Osteoblast (primary cell): ENCODE measurements at regions not wholly inside any gene's neighbourhood (a gene's known extent, or its start where the extent isn't known, plus 50 kb on each side); places are given as distances from the start of the nearest gene placed in this dataset.

Experiments
- DNase-seq: peaks from one replicate; pipeline ENCODE4 v3.0.0; 2011; ENCODE audit warnings: low spot score, mixed read lengths; ENCODE audit not compliant: insufficient read length; ENCODE audit errors: missing footprints
- H2AFZ ChIP-seq: 2 replicates; pipeline ENCODE4 v1.6.0; 2011; ENCODE audit warnings: mild to moderate bottlenecking, low read length
- H3K27ac ChIP-seq: 2 replicates; pipeline ENCODE4 v1.5.1; 2011; ENCODE audit warnings: mild to moderate bottlenecking, low read depth, low read length, moderate library complexity
- H3K27me3 ChIP-seq: 2 replicates; pipeline ENCODE4 v1.6.0; 2012; ENCODE audit warnings: mild to moderate bottlenecking, control low read depth, inconsistent platforms, low read length, moderate library complexity; ENCODE audit not compliant: insufficient read depth
- H3K36me3 ChIP-seq: 2 replicates; pipeline ENCODE4 v1.5.1; 2011; ENCODE audit warnings: mild to moderate bottlenecking, low read length, control low read depth, moderate library complexity; ENCODE audit not compliant: insufficient read depth
- H3K4me1 ChIP-seq: 2 replicates; pipeline ENCODE4 v1.5.1; 2011; ENCODE audit warnings: mild to moderate bottlenecking, low read length, control low read depth, moderate library complexity; ENCODE audit not compliant: insufficient read depth
- H3K4me2 ChIP-seq: 2 replicates; pipeline ENCODE4 v1.6.0; 2011; ENCODE audit warnings: mild to moderate bottlenecking, low read length; ENCODE audit not compliant: insufficient read depth
- H3K4me3 ChIP-seq: fragments of 200-600 bp; sonication (generic); 3 replicates; pipeline ENCODE4 v1.5.1; 2012; ENCODE audit warnings: mild to moderate bottlenecking, low read length, inconsistent platforms; ENCODE audit not compliant: insufficient read depth
- H3K79me2 ChIP-seq: 2 replicates; pipeline ENCODE4 v1.6.0; 2012; ENCODE audit warnings: mild to moderate bottlenecking, low read length, control low read depth, inconsistent platforms; ENCODE audit not compliant: insufficient read depth
- H3K9me3 ChIP-seq: 2 replicates; pipeline ENCODE4 v1.5.1; 2011; ENCODE audit warnings: low read depth, low read length, control low read depth
- H4K20me1 ChIP-seq: 2 replicates; pipeline ENCODE4 v1.6.0; 2012; ENCODE audit warnings: mild to moderate bottlenecking, low read length, control low read depth; ENCODE audit not compliant: insufficient read depth
- TF ChIP-seq, protein P1 (sequence below): IDR thresholded peaks from 2 replicates; pipeline ENCODE4 v1.5.1; 2011; ENCODE audit warnings: mild to moderate bottlenecking, low read depth, low read length, moderate library complexity; ENCODE audit errors: extremely low read depth

DNA sequence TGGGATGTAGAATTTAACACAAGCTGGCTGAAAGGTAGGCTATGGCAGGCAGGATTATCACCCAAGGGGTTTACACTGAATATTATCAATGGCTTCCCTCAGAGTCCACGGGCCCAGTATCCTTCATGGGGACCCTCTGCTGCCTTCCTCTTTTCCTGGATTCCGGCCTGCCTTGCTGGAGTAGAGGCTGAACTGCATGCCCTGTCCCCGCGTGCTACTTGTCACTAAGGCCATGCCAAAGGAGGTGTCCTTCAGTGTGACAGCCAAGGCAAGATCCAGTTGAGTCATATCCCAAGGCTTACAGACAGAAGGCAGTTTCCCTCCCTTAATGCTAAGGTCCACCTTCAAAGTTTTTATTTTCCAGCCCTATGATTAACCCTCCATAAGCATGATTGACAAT is 156.3 kb downstream of the CYP26B1 start:
- Histone ChIP-seq H2AFZ (no peak overlapping the region), H3K27me3 (peaks cover 24% of the 10 kb centered on the region), H3K4me1 (no peaks in the 10 kb centered on the region), H3K27ac (no peak overlapping the region), H4K20me1 (no peaks in the 10 kb centered on the region), H3K79me2 (no peaks in the 10 kb centered on the region), H3K4me3 (no peak overlapping the region), H3K9me3 (no peaks in the 10 kb centered on the region), H3K4me2 (no peak overlapping the region), H3K36me3 (no peaks in the 10 kb centered on the region)
- no peak for DNase-seq
- TF ChIP-seq, protein P1, sequence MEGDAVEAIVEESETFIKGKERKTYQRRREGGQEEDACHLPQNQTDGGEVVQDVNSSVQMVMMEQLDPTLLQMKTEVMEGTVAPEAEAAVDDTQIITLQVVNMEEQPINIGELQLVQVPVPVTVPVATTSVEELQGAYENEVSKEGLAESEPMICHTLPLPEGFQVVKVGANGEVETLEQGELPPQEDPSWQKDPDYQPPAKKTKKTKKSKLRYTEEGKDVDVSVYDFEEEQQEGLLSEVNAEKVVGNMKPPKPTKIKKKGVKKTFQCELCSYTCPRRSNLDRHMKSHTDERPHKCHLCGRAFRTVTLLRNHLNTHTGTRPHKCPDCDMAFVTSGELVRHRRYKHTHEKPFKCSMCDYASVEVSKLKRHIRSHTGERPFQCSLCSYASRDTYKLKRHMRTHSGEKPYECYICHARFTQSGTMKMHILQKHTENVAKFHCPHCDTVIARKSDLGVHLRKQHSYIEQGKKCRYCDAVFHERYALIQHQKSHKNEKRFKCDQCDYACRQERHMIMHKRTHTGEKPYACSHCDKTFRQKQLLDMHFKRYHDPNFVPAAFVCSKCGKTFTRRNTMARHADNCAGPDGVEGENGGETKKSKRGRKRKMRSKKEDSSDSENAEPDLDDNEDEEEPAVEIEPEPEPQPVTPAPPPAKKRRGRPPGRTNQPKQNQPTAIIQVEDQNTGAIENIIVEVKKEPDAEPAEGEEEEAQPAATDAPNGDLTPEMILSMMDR, result no peak

DNA sequence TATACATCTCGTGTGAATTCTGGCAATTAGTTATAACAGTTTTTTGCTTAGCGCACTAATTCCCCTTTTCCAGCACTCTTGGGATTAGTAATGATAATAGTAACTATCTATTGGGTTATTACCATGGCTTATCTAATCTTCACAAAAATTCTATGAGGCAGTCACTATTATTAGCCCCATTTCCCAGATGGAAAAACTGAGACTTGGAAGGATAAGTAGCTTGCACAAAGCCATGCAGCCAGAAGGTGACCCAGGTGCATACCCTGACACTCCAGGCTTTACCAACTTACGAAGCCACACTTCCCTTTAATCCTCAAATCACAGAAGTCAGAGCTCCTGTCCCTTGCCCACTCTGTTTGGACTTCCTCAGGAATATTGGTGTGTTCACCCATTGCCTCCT is 156.8 kb downstream of the CYP26B1 start:
- no peaks in the 10 kb centered on the region for H4K20me1 ChIP-seq
- H3K4me1 ChIP-seq, result no peaks in the 10 kb centered on the region
- peaks cover 24% of the 10 kb centered on the region for H3K27me3 ChIP-seq
- no peak overlapping the region for H3K4me3 ChIP-seq
- H3K36me3 ChIP-seq, result no peaks in the 10 kb centered on the region
- no peaks in the 10 kb centered on the region for H3K9me3 ChIP-seq
- H2AFZ ChIP-seq, result no peak overlapping the region
- no peak for DNase-seq
- no peak overlapping the region for H3K27ac ChIP-seq
- no peaks in the 10 kb centered on the region for H3K79me2 ChIP-seq
- H3K4me2 ChIP-seq, result no peak overlapping the region
- TF ChIP-seq, protein P1, result no peak

DNA sequence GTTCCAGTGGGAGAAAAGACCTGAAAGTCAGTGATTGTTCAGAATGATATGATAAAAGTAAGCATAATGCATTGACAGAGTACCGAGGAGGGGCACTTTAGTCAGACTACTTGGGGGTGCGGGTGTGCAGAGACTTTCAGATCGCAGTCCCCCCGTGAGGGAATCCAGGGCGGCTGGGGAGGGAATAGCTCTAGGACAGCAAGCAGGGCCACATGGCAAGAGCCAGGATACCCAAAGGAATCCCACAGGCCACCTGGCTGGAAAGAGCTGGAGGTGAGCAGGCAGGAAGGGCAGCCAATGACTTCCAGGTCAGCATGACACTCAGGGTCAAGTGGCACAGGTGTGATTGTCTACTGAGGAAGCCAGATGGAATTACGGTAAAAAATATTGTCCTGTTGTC is 157.5 kb downstream of the CYP26B1 start:
- TF ChIP-seq, protein P1, result no peak
- H4K20me1 ChIP-seq, result no peaks in the 10 kb centered on the region
- no peak overlapping the region for H2AFZ ChIP-seq
- no peaks in the 10 kb centered on the region for H3K4me1 ChIP-seq
- H3K27ac ChIP-seq, result no peak overlapping the region
- H3K36me3 ChIP-seq, result no peaks in the 10 kb centered on the region
- peaks cover 24% of the 10 kb centered on the region for H3K27me3 ChIP-seq
- H3K4me3 ChIP-seq, result no peak overlapping the region
- no peaks in the 10 kb centered on the region for H3K9me3 ChIP-seq
- H3K4me2 ChIP-seq, result no peak overlapping the region
- no peak for DNase-seq
- no peaks in the 10 kb centered on the region for H3K79me2 ChIP-seq

DNA sequence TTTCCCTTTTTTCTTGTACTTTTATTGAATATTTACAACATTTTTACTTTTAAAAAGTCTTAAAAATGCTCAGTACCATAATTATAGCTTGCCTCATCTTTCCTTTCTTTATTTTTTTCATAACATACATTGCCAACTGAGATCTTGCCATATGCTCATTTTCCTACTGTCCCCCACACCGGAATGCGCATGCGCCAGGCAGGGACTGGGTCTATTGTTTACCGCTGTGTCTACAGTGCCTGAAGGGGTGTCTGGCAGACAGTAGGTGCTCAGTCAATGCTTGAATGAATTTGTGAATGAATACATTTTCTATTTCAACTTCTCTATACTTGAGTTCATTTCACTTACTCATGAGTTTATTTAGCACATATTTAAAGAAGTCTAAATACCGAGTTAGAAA is 158.0 kb downstream of the CYP26B1 start:
- H3K4me2 ChIP-seq, result no peak overlapping the region
- no peak overlapping the region for H2AFZ ChIP-seq
- no peak overlapping the region for H3K27ac ChIP-seq
- no peak for DNase-seq
- TF ChIP-seq, protein P1, result no peak
- peaks cover 24% of the 10 kb centered on the region for H3K27me3 ChIP-seq
- no peaks in the 10 kb centered on the region for H3K36me3 ChIP-seq
- no peaks in the 10 kb centered on the region for H3K4me1 ChIP-seq
- no peaks in the 10 kb centered on the region for H3K79me2 ChIP-seq
- no peaks in the 10 kb centered on the region for H3K9me3 ChIP-seq
- no peak overlapping the region for H3K4me3 ChIP-seq
- no peaks in the 10 kb centered on the region for H4K20me1 ChIP-seq
